Suprapubic skin (tissue), 4 donors: ENCODE measurements at regions not wholly inside any gene's neighbourhood (a gene's known extent, or its start where the extent isn't known, plus 50 kb on each side); places are given as distances from the start of the nearest gene placed in this dataset.

Source experiments
- CTCF ChIP-seq, 2 donors: fragments of 200-600 bp in 1 of 2; fragments of 450-650 bp in 1 of 2; sonication (generic) in 1 of 2; IDR thresholded peaks; one replicate each; pipeline ENCODE4 v1.5.1; 2016 to 2019; ENCODE audit warnings: antibody characterized with exemption in 2 of 2, mild to moderate bottlenecking in 1 of 2, moderate library complexity in 1 of 2
- EP300 ChIP-seq: sonication (generic); formaldehyde crosslinking; IDR thresholded peaks from one replicate; pipeline ENCODE4 v1.6.1; 2017; ENCODE audit warnings: antibody characterized with exemption
- POLR2A ChIP-seq, 2 donors: fragments of 450-650 bp; IDR thresholded peaks; one replicate each; pipeline ENCODE4 v1.6.1; 2017; ENCODE audit warnings: antibody characterized with exemption in 2 of 2, mild to moderate bottlenecking in 2 of 2, moderate library complexity in 2 of 2
- POLR2AphosphoS5 ChIP-seq, 3 donors: sonication (generic); formaldehyde crosslinking; IDR thresholded peaks; one replicate each; pipeline ENCODE4 v1.6.1; 2017; ENCODE audit warnings: antibody characterized with exemption in 3 of 3

GRCh38 chr3:102736975-102737304 is 302.1 kb downstream of the ZPLD1 start:
- TF ChIP-seq POLR2A (IDR thresholded peaks at IDR 0.05) = no peak
- TF ChIP-seq CTCF (IDR thresholded peaks at IDR 0.05) = no peak
- TF ChIP-seq POLR2AphosphoS5 (IDR thresholded peaks at IDR 0.05) = no peak
- no peak for TF ChIP-seq EP300
